HG03558 (cell line): ENCODE measurements at regions not wholly inside any gene's neighbourhood (a gene's known extent, or its start where the extent isn't known, plus 50 kb on each side); places are given as distances from the start of the nearest gene placed in this dataset.

ENCODE experiments used
- ATAC-seq: cut with Tn5 transposase; IDR thresholded peaks from one replicate; pipeline ENCODE4 v1.9.1; 2021; ENCODE audit warnings: moderate number of reproducible peaks; ENCODE audit not compliant: unreplicated experiment; ENCODE audit errors: extremely low read depth

GRCh38 chr15:69529961-69530633 is 77.5 kb downstream of the RPLP1 start:
- no peak for ATAC-seq

GRCh38 chr15:69530991-69531664 is 78.5 kb downstream of the RPLP1 start:
- no peak for ATAC-seq

- ATAC-seq = no peak
These were observed 79.0 kb downstream of the RPLP1 start for GRCh38 chr15:69531665-69532027.

GRCh38 chr15:69532066-69532465 is 79.4 kb downstream of the RPLP1 start:
- no peak for ATAC-seq

- ATAC-seq = no peak
These were observed 80.2 kb downstream of the RPLP1 start for GRCh38 chr15:69532856-69533255.

GRCh38 chr15:69533522-69533921 is 80.9 kb downstream of the RPLP1 start:
- no peak for ATAC-seq

GRCh38 chr15:69535101-69535638 is 82.6 kb downstream of the RPLP1 start:
- ATAC-seq = no peak

GRCh38 chr15:69535998-69536397 is 83.4 kb downstream of the RPLP1 start:
- no peak for ATAC-seq

GRCh38 chr15:69536726-69537512 is 84.3 kb downstream of the RPLP1 start:
- ATAC-seq = no peak

GRCh38 chr15:69537901-69538300 is 85.3 kb downstream of the RPLP1 start:
- ATAC-seq = no peak

GRCh38 chr15:69538379-69538778 is 85.8 kb downstream of the RPLP1 start:
- no peak for ATAC-seq

- ATAC-seq = no peak
These were observed 86.7 kb downstream of the RPLP1 start for GRCh38 chr15:69539345-69539744.

- ATAC-seq = no peak
These were observed 88.0 kb downstream of the RPLP1 start for GRCh38 chr15:69540622-69541021.

GRCh38 chr15:69542028-69542427 is 89.4 kb downstream of the RPLP1 start:
- no peak for ATAC-seq

GRCh38 chr15:69543681-69544364 is 91.2 kb downstream of the RPLP1 start:
- no peak for ATAC-seq

GRCh38 chr15:69544365-69545113 is 91.9 kb downstream of the RPLP1 start:
- ATAC-seq = no peak

GRCh38 chr15:69546182-69546581 is 93.6 kb downstream of the RPLP1 start:
- no peak for ATAC-seq

GRCh38 chr15:69548395-69549180 is 96.0 kb downstream of the RPLP1 start:
- no peak for ATAC-seq
